MM.1S (cell line): ENCODE measurements at regions not wholly inside any gene's neighbourhood (a gene's known extent, or its start where the extent isn't known, plus 50 kb on each side); places are given as distances from the start of the nearest gene placed in this dataset.

Experiments used
- DNase-seq: peaks from one replicate; pipeline ENCODE4 v3.0.0-alpha.2; 2015
- H2AFZ ChIP-seq: fragments of 300-600 bp; sonication (generic); 2 replicates; pipeline ENCODE4 v1.6.0; 2016; ENCODE audit warnings: antibody characterized with exemption, low read length
- H3F3A ChIP-seq: fragments of 300-600 bp; sonication (generic); 2 replicates; pipeline ENCODE4 v1.6.1; 2016; ENCODE audit warnings: mild to moderate bottlenecking, antibody characterized with exemption, low read length, moderate library complexity, mixed read lengths; ENCODE audit not compliant: insufficient read depth
- H3K27ac ChIP-seq: fragments of 300-600 bp; sonication (generic); 2 replicates; pipeline ENCODE4 v1.5.1; 2016; ENCODE audit warnings: mild to moderate bottlenecking, low read length
- H3K27me3 ChIP-seq: fragments of 300-600 bp; sonication (generic); replicated peaks from 2 replicates; pipeline ENCODE4 v1.6.0; 2016; ENCODE audit warnings: low read length; ENCODE audit not compliant: insufficient read depth
- H3K36me3 ChIP-seq: fragments of 300-600 bp; sonication (generic); replicated peaks from 2 replicates; pipeline ENCODE4 v1.6.1; 2016; ENCODE audit warnings: mild to moderate bottlenecking, low read length, mixed read lengths; ENCODE audit not compliant: insufficient read depth
- H3K4me1 ChIP-seq: fragments of 300-600 bp; sonication (generic); 2 replicates; pipeline ENCODE4 v1.6.1; 2016; ENCODE audit warnings: low read length, mixed read lengths
- H3K4me2 ChIP-seq: fragments of 300-600 bp; sonication (generic); 2 replicates; pipeline ENCODE4 v1.6.0; 2016; ENCODE audit warnings: low read depth, low read length
- H3K4me3 ChIP-seq: fragments of 300-600 bp; sonication (generic); 2 replicates; pipeline ENCODE4 v1.5.1; 2016; ENCODE audit warnings: low read length, mixed read lengths
- H3K79me2 ChIP-seq: fragments of 300-600 bp; sonication (generic); 2 replicates; pipeline ENCODE4 v1.6.1; 2016; ENCODE audit warnings: mixed run types, low read length, mixed read lengths
- H3K9ac ChIP-seq: fragments of 300-600 bp; sonication (generic); 2 replicates; pipeline ENCODE4 v1.6.1; 2016; ENCODE audit warnings: low read length, mixed read lengths
- H3K9me2 ChIP-seq: fragments of 300-600 bp; sonication (generic); replicated peaks from 2 replicates; pipeline ENCODE4 v1.6.1; 2016; ENCODE audit warnings: mild to moderate bottlenecking, low read length, mixed read lengths; ENCODE audit not compliant: insufficient read depth
- H3K9me3 ChIP-seq: fragments of 300-600 bp; sonication (generic); replicated peaks from 2 replicates; pipeline ENCODE4 v1.6.1; 2016; ENCODE audit warnings: mild to moderate bottlenecking, low read length, mixed read lengths; ENCODE audit not compliant: insufficient read depth
- H4K20me1 ChIP-seq: fragments of 300-600 bp; sonication (generic); 2 replicates; pipeline ENCODE4 v1.6.1; 2016; ENCODE audit warnings: mild to moderate bottlenecking, low read length, moderate library complexity, mixed read lengths; ENCODE audit not compliant: insufficient read depth
- EZH2 ChIP-seq: fragments of 300-600 bp; sonication (generic); optimal IDR thresholded peaks from 2 replicates; pipeline ENCODE3; 2017; ENCODE audit warnings: low read depth, mild to moderate bottlenecking, antibody characterized with exemption, low read length, mixed read lengths
- EZH2phosphoT487 ChIP-seq: fragments of 300-600 bp; sonication (generic); IDR thresholded peaks from 2 replicates; pipeline ENCODE4 v1.6.1; 2018; ENCODE audit warnings: antibody characterized with exemption, low read length
- TF ChIP-seq, protein P1 (sequence below): fragments of 300-600 bp; sonication (generic); IDR thresholded peaks from 2 replicates; pipeline ENCODE4 v1.5.1; 2016; ENCODE audit warnings: antibody characterized with exemption, low read length, mixed read lengths

DNA sequence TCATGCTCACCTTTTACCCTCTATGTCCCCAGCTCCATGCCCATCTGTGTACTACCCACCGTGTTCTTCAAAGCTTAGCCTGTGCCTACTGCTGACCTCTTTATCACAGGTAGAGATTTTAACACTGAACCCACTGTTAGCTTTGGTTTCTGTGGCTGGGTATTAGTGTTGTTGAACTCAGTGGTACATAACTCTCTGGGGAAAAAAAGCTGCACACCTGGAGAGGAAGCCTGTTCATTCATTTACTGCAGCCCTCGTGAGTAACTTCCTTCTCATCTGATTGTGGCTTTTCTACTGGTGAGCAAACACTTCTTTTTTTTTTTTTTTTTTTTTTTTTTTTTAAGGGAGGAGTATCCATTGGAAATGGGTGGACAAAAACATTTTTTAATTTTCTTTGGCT, 326.3 kb downstream of the CCSER2 start:
- H3K9me2 ChIP-seq, result no peaks in the 10 kb centered on the region
- peak; percentile 88 for DNase-seq
- H4K20me1 ChIP-seq, result no peaks in the 10 kb centered on the region
- H3K9me3 ChIP-seq, result no peaks in the 10 kb centered on the region
- H3K79me2 ChIP-seq, result no peaks in the 10 kb centered on the region
- peaks cover 10% of the 10 kb centered on the region; the same call in 1 of the 2 replicates for H3K4me1 ChIP-seq
- H3K36me3 ChIP-seq, result no peaks in the 10 kb centered on the region
- H3K27ac ChIP-seq, result peak overlapping the region; percentile 26; the same call in 1 of the 2 replicates
- H3K27me3 ChIP-seq, result no peaks in the 10 kb centered on the region
- H2AFZ ChIP-seq, result no peak overlapping the region
- H3K4me3 ChIP-seq, result no peak overlapping the region
- no peak overlapping the region for H3K9ac ChIP-seq
- 0 out of 2 replicates have a peak overlapping the region, but pooled peaks have one; percentile 1 for H3K4me2 ChIP-seq
- TF ChIP-seq, protein P1, sequence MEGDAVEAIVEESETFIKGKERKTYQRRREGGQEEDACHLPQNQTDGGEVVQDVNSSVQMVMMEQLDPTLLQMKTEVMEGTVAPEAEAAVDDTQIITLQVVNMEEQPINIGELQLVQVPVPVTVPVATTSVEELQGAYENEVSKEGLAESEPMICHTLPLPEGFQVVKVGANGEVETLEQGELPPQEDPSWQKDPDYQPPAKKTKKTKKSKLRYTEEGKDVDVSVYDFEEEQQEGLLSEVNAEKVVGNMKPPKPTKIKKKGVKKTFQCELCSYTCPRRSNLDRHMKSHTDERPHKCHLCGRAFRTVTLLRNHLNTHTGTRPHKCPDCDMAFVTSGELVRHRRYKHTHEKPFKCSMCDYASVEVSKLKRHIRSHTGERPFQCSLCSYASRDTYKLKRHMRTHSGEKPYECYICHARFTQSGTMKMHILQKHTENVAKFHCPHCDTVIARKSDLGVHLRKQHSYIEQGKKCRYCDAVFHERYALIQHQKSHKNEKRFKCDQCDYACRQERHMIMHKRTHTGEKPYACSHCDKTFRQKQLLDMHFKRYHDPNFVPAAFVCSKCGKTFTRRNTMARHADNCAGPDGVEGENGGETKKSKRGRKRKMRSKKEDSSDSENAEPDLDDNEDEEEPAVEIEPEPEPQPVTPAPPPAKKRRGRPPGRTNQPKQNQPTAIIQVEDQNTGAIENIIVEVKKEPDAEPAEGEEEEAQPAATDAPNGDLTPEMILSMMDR, result no peak
- TF ChIP-seq EZH2phosphoT487 (no peak), EZH2 (no peak)
- no peaks in the 10 kb centered on the region for H3F3A ChIP-seq

GRCh38 chr10:84659027-84659426, 330.6 kb downstream of the CCSER2 start:
- Histone ChIP-seq H3K9ac (no peak overlapping the region), H3K36me3 (no peaks in the 10 kb centered on the region), H3K79me2 (no peaks in the 10 kb centered on the region), H3K9me2 (no peaks in the 10 kb centered on the region), H2AFZ (no peak overlapping the region), H3K4me1 (peaks cover 9% of the 10 kb centered on the region; the same call in 1 of the 2 replicates), H3K27me3 (no peaks in the 10 kb centered on the region), H3K27ac (no peak overlapping the region), H3F3A (no peaks in the 10 kb centered on the region), H3K9me3 (no peaks in the 10 kb centered on the region), H3K4me3 (no peak overlapping the region), H4K20me1 (no peaks in the 10 kb centered on the region), H3K4me2 (no peak overlapping the region)
- TF ChIP-seq, protein P1, result no peak
- TF ChIP-seq EZH2phosphoT487 (no peak), EZH2 (no peak)
- DNase-seq, result no peak

DNA sequence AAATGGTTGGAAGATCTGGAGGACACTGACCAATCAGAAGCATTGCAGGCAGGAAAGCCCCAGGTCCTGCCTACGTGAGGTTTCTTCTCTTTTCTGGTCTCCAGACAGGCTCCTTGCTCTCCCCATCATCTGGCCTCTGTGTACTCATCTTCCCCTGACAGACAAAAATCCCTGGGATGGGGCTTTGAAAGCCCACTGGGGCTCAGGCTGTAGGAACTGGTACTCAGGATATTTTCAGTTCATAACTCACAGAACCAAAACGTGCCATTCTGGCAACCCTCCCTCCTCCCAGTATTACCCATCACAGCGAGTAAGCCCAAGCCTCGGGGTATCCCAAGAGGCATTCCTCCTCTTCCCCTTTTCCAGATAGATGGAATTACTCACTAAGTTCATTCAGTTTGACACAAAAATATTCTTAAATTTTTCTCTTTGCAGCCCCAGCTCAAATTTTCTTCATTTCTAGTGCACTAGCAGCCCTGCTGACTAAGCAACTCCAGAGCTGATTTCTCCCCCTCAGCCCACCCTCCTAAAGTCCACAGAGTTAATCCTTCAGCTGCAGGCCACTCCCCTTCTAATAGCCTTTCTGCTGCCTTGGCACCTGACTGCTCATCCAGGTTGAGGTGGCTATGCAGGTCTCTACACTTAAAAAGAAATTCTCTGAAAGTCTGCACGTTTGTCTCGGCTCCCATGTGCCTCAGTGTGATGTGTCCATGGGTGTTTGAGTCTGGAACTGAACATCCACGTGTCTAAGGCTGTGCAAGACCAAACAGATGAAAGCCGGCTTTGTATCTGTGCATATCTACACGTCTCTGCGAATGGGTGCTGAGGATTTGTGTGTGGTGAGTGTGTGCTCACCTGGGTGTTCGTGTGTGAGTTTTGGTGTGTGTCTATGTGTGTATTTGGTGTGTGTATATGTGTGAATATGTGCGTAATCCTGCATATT, 331.4 kb downstream of the CCSER2 start:
- no peak for DNase-seq
- no peaks in the 10 kb centered on the region for H3F3A ChIP-seq
- no peak overlapping the region for H2AFZ ChIP-seq
- H3K9me2 ChIP-seq, result no peaks in the 10 kb centered on the region
- H4K20me1 ChIP-seq, result no peaks in the 10 kb centered on the region
- no peak overlapping the region for H3K4me2 ChIP-seq
- H3K36me3 ChIP-seq, result no peaks in the 10 kb centered on the region
- no peak overlapping the region for H3K27ac ChIP-seq
- TF ChIP-seq, protein P1, result no peak
- TF ChIP-seq EZH2 (no peak), EZH2phosphoT487 (no peak)
- no peak overlapping the region for H3K4me3 ChIP-seq
- 0 out of 2 replicates have a peak, but pooled peaks cover 3% of the 10 kb centered on the region for H3K4me1 ChIP-seq
- no peaks in the 10 kb centered on the region for H3K79me2 ChIP-seq
- no peaks in the 10 kb centered on the region for H3K9me3 ChIP-seq
- H3K27me3 ChIP-seq, result no peaks in the 10 kb centered on the region
- H3K9ac ChIP-seq, result no peak overlapping the region
